Stomach (tissue), 4 donors: ENCODE measurements at regions not wholly inside any gene's neighbourhood (a gene's known extent, or its start where the extent isn't known, plus 50 kb on each side); places are given as distances from the start of the nearest gene placed in this dataset.
"Not testable (repeated sequence)": the region's sequence is repeated elsewhere in the genome, so short reads cannot be mapped to it uniquely, and the experiment has no call there.

Source experiments
- CTCF ChIP-seq, 7 experiments: fragments of 450-650 bp in 4 of 7; fragments of 200-600 bp in 3 of 7; sonication (generic) in 3 of 7; IDR thresholded peaks; one replicate each; pipeline ENCODE4 v1.5.1; 2016 to 2019; ENCODE audit warnings: antibody characterized with exemption in 7 of 7, control low read depth in 2 of 7, mild to moderate bottlenecking in 1 of 7
- POLR2A ChIP-seq, 4 donors: fragments of 450-650 bp; IDR thresholded peaks; one replicate each; pipeline ENCODE4 v1.6.1; 2016; ENCODE audit warnings: antibody characterized with exemption in 4 of 4, control low read depth in 2 of 4, mild to moderate bottlenecking in 1 of 4, moderate library complexity in 1 of 4

- not testable (repeated sequence) for TF ChIP-seq CTCF, POLR2A (IDR thresholded peaks at IDR 0.05)
These were observed 250.7 kb upstream of the SPOPL start for GRCh38 chr2:138250843-138251320.
